K562 (cell line): ENCODE measurements at regions not wholly inside any gene's neighbourhood (a gene's known extent, or its start where the extent isn't known, plus 50 kb on each side); places are given as distances from the start of the nearest gene placed in this dataset.

ENCODE experiments used
- ATAC-seq: fragments of 200-7000 bp; cut with Tn5 transposase; 3 replicates; pipeline ENCODE4 v1.9.1; 2020; ENCODE audit warnings: moderate library complexity
- BruUV-seq: library from RNA; stranded (reverse); fragments of 400-500 nt; replicated peaks from 2 replicates; lab custom pipeline; 2021; lab: Mats Ljungman, UMichigan
- CTCF ChIA-PET: fragments of 300-600 bp; formaldehyde crosslinking; extraction: SDS; loops from one replicate; lab custom pipeline; 2021; ENCODE audit warnings: low intra/inter-chr PET ratio; lab: Yijun Ruan, JAX
- POLR2A ChIA-PET: fragments of 300-600, 350-650 bp; sonication (Branson Sonifier 250); formaldehyde crosslinking; extraction: SDS; loops from one replicate; lab custom pipeline; 2021; ENCODE audit warnings: antibody characterized with exemption, inconsistent platforms; lab: Yijun Ruan, JAX
- DNase-seq, 4 experiments: peaks; one replicate each; pipeline versions ENCODE4 v3.0.0 to v3.0.0-alpha.2; 2011 to 2018; ENCODE audit warnings: low spot score in 3 of 4, mixed read lengths in 3 of 4; ENCODE audit errors: extremely low read depth in 1 of 4
- FAIRE-seq: peaks from 2 replicates; lab custom pipeline; 2011; peaks lifted over from hg19 to GRCh38; lab: Jason Lieb, UNC
- H2AFZ ChIP-seq: 2 replicates; pipeline ENCODE4 v1.6.0; 2011; ENCODE audit warnings: low read depth, low read length, control low read depth, inconsistent platforms
- H3K27ac ChIP-seq: fragments of 200-600 bp; 3 replicates; pipeline ENCODE4 v1.8.0; 2011; ENCODE audit warnings: low read depth, mild to moderate bottlenecking, control low read depth, inconsistent platforms, low read length, moderate library complexity, mixed read lengths; ENCODE audit errors: extremely low read depth
- H3K27me3 ChIP-seq, 2 experiments: fragments of 300-600 bp in 1 of 2; 2 replicates in 1 of 2; 3 replicates in 1 of 2; pipeline versions ENCODE4 v1.6.0 to v1.8.0; 2011; ENCODE audit warnings: inconsistent platforms in 2 of 2, low read length in 2 of 2, mild to moderate bottlenecking in 1 of 2, mixed read lengths in 1 of 2, moderate library complexity in 1 of 2; ENCODE audit not compliant: control insufficient read depth in 2 of 2, insufficient read depth in 2 of 2
- H3K36me3 ChIP-seq: fragments of 300-600 bp; 3 replicates; pipeline ENCODE4 v1.8.0; 2011; ENCODE audit warnings: mild to moderate bottlenecking, low read length, inconsistent platforms; ENCODE audit not compliant: control insufficient read depth, insufficient read depth
- H3K4me1 ChIP-seq, 2 experiments: fragments of 200-600 bp in 1 of 2; replicated peaks in 1 of 2; 2 replicates in 1 of 2; 3 replicates in 1 of 2; pipeline versions ENCODE4 v1.5.1 to v1.8.0; 2011; ENCODE audit warnings: inconsistent platforms in 2 of 2, low read length in 2 of 2, mild to moderate bottlenecking in 1 of 2, mixed read lengths in 1 of 2, moderate library complexity in 1 of 2; ENCODE audit not compliant: control insufficient read depth in 2 of 2, insufficient read depth in 2 of 2
- H3K4me2 ChIP-seq: 2 replicates; pipeline ENCODE4 v1.6.1; 2011; ENCODE audit warnings: low read length, control low read depth, inconsistent platforms, mixed read lengths; ENCODE audit not compliant: insufficient read depth
- H3K4me3 ChIP-seq: fragments of 200-600 bp; sonication (generic), shearing (Covaris generic); 2 replicates; pipeline ENCODE4 v1.5.1; 2016; ENCODE audit warnings: control low read depth, inconsistent platforms
- H3K79me2 ChIP-seq: fragments of 200-600 bp; 3 replicates; pipeline ENCODE4 v1.8.0; 2011; ENCODE audit warnings: low read length, inconsistent platforms; ENCODE audit not compliant: control insufficient read depth, insufficient read depth
- H3K9ac ChIP-seq, 2 experiments: 2 replicates each; pipeline versions ENCODE4 v1.6.0 to v1.6.1; 2011; ENCODE audit warnings: low read depth in 2 of 2, low read length in 2 of 2, control low read depth in 1 of 2, inconsistent platforms in 1 of 2, mild to moderate bottlenecking in 1 of 2, mixed read lengths in 1 of 2; ENCODE audit not compliant: insufficient read depth in 1 of 2
- H3K9me1 ChIP-seq: one replicate; pipeline ENCODE4 v1.6.0; 2011; ENCODE audit warnings: inconsistent platforms, mild to moderate bottlenecking, low read length, moderate library complexity; ENCODE audit not compliant: control insufficient read depth, insufficient read depth
- H3K9me3 ChIP-seq: replicated peaks from 2 replicates; pipeline ENCODE4 v1.5.1; 2011; ENCODE audit warnings: low read depth, low read length, inconsistent platforms; ENCODE audit not compliant: control insufficient read depth, insufficient read depth
- H4K20me1 ChIP-seq: replicated peaks from 2 replicates; pipeline ENCODE4 v1.6.1; 2011; ENCODE audit warnings: low read length, inconsistent platforms, mixed read lengths; ENCODE audit not compliant: control insufficient read depth, insufficient read depth
- E4F1 ChIP-seq: fragments of 250-450 bp; sonication (Bioruptor Pico); IDR thresholded peaks from 2 replicates; pipeline ENCODE4 v1.5.0; 2021; ENCODE audit warnings: mild to moderate bottlenecking, borderline replicate concordance
- HMGN3 ChIP-seq: IDR thresholded peaks from 2 replicates; pipeline ENCODE4 v1.6.1; 2011; ENCODE audit warnings: borderline replicate concordance, low read depth, mild to moderate bottlenecking, mixed read lengths, low read length; ENCODE audit not compliant: insufficient read length; ENCODE audit errors: extremely low read depth
- NUFIP1 ChIP-seq: fragments of 450-650 bp; IDR thresholded peaks from 2 replicates; pipeline ENCODE4 v1.6.1; 2018; ENCODE audit not compliant: partially characterized antibody
- ZNF551 ChIP-seq: fragments of 250-450 bp; sonication (Bioruptor Pico); IDR thresholded peaks from 2 replicates; pipeline ENCODE4 v1.5.0; 2021; ENCODE audit warnings: mild to moderate bottlenecking, moderate library complexity
- in situ Hi-C: fragments of 300-500 bp; cut with MboI; formaldehyde crosslinking; loops from 4 replicates; pipeline ENCODE4 v1.15.0; 2018; ENCODE audit warnings: inconsistent platforms, mixed read lengths
- intact Hi-C: fragments of 100-400 bp; cut with micrococcal nuclease; formaldehyde crosslinking; loops from 2 replicates; pipeline ENCODE4 v1.14.2; 2022

GRCh38 chr17:13212860-13213259 is 195.0 kb upstream of the ELAC2 start:
- POLR2A ChIA-PET = no interaction called here
- no peak for FAIRE-seq
- CTCF ChIA-PET = no interaction called here

More at GRCh38 chr17:13212860-13213259, 195.0 kb upstream of the ELAC2 start:
- no peaks in the 10 kb centered on the region for H3K9me1 ChIP-seq
- no peaks in the 10 kb centered on the region for H4K20me1 ChIP-seq
- H3K4me2 ChIP-seq = no peak overlapping the region
- TF ChIP-seq ZNF551 (CRISPR knock-in tag) (no peak), E4F1 (CRISPR knock-in tag) (no peak), NUFIP1 (no peak), HMGN3 (no peak)
- BruUV-seq = no TSS peak
- no peaks in the 10 kb centered on the region for H3K9me3 ChIP-seq
- no peak overlapping the region for H3K4me3 ChIP-seq
- H3K4me1 ChIP-seq = no peaks in the 10 kb centered on the region
- no peak for ATAC-seq
- in situ Hi-C loops = no loop called here
- H3K9ac ChIP-seq = no peak overlapping the region
- no peak overlapping the region for H2AFZ ChIP-seq
- no peak overlapping the region for H3K27ac ChIP-seq
- H3K36me3 ChIP-seq = no peaks in the 10 kb centered on the region
- H3K27me3 ChIP-seq = no peaks in the 10 kb centered on the region
- intact Hi-C loops = no loop called here
- no peaks in the 10 kb centered on the region for H3K79me2 ChIP-seq
- DNase-seq = no peak
